Activated T-cell treated with anti-CD3 and anti-CD28 coated beads, Interleukin-2, amount 50 U/mL, for 1 hour (primary cell): ENCODE measurements at regions not wholly inside any gene's neighbourhood (a gene's known extent, or its start where the extent isn't known, plus 50 kb on each side); places are given as distances from the start of the nearest gene placed in this dataset.

Experiments used
- DNase-seq: peaks from one replicate; pipeline ENCODE4 v3.0.0-alpha.2; 2020

GRCh38 chr5:88984040-88984439 is 101.1 kb upstream of the MEF2C start:
- DNase-seq = no peak

DNA sequence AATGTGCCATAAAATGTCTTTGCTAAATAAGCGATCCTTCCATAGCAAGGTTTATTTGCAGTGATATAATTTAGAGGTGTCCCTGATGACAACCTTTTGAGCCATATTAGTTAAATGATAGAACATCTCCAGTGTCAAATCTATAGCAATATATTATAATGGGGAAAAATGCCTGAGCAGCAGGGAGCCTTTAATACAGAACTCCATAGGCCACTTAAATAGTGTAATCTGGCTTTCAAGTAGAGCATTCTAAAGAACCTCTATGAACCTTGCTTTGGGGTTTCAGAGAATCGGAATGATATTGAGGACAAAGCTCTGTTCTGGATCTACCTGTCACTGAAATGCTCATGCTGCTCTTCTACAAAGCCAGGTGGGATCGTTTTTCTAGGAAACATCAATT is 96.7 kb upstream of the MEF2C start:
- DNase-seq = no peak

GRCh38 chr5:88979244-88979643 is 96.3 kb upstream of the MEF2C start:
- no peak for DNase-seq

DNA sequence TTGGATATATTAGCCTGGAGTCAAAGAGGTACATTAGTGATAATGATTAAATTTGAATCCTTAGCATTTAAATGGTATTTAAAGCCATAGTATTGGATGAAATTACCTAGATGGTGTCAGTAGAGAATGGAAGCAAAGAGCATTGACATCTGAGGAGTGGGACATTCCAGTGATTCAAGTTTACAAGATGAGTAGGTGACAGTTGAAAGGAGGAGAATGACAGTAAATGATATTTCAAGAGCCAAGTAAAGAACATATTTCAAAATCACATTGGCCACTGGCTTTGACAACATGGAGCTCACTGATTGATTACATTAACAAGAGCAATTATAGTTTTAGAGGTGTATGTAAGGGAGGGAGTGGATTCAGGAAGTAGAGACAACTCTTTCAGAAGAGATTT is 93.9 kb upstream of the MEF2C start:
- no peak for DNase-seq

DNA sequence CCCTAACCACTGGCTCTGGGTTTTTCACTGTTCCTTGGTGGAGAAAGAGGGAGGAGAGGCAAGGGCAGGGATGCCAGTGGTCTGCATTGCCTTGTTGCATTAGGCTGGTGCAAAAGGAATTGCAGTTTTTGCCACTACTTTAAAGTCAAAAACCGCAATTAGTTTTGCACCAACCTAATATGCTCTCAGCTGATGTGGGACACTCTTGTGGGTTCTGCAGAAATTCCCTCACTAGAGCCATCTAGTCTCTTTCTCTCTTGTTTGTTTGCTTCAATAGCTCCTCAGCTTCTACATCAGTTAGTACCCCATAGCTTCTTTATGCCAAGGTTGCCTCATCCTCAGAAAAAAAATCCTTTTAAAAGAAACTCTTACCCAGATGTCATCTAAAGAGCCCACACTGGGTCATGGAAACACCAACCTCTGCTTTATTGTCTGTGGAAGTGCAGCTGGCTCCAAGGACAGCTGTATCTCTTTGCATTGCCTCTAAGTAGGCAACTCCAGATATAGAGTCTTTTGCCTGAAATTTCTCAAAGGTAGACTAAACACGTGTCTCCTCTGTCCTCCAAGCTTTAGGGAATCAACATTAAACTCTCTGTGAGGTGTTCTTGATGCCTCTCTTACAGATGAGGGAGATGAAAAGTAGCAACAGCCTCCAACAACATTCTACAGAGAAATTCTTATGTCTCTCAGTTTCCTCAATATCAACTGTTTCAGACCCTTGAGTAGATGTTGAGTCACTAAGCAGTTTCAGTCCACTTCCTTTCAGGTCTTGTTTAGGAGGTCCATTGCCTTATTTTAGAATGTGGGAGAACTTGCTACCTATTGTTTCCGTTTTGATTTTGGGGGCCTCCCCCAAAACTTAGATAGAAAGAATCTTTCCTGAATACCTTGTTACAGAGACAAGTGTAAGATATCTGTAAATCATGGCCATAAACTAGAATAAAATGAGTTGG is 84.9 kb upstream of the MEF2C start:
- DNase-seq = no peak

DNA sequence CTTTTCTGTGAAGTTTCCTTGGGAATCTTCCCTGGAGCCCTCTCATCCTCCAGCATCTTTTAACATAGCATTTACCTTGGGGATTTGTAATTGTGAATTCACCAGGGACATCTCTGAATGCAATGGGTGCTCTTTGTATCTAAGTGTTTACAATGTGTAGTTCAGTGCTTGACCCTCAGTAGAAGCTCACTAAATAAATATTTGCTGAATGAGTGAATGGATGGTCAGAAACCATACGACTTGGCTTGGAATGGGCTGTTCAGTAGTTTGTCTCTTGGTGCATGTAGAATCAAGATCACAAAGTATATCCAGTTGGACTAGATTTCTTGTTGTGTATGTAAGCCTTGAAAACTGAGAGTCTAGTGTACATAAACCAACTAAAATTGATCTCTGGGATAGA is 81.8 kb upstream of the MEF2C start:
- DNase-seq = no peak

GRCh38 chr5:88957013-88957412 is 74.0 kb upstream of the MEF2C start:
- DNase-seq = no peak

GRCh38 chr5:88956416-88956815 is 73.4 kb upstream of the MEF2C start:
- no peak for DNase-seq

DNA sequence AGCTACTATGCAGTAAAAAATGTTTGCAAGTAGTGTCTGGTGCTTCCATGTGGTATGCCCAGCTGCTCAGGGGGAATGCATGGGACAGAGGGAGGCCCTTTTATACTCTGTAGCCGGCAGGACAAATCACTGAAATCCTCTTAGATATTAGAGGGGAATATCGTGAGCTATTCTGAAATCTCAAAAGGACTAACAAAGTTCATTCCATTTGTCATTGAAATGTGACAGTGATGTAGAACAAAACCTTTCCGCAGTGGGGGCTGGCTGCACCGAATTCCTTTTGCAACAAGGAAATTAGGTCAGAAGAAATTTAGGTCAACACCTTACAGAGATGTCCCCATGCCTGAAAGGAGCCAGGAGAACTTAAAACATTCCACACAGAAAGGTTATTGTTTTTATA is 72.4 kb upstream of the MEF2C start:
- DNase-seq = no peak

DNA sequence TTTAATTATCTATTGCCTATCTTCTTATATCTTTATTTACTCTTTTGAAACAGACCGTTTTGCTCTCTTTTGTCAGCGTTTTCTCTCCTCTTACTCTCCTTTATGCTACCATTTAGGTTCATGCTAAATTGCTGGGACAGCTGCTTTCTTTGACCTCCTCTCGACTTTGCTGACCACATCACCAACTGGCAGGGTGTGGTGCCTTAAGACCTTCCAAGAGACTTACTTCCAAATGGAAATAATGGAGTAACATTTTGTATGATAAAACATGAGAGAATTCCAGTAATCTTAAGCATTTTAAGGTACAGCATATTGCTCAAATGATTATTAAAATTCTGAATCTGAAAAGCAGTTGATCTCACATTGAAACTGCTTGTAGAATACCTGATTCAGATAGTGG is 71.5 kb upstream of the MEF2C start:
- DNase-seq = no peak

- no peak for DNase-seq
Observed at GRCh38 chr5:88952996-88953643, 70.1 kb upstream of the MEF2C start.

DNA sequence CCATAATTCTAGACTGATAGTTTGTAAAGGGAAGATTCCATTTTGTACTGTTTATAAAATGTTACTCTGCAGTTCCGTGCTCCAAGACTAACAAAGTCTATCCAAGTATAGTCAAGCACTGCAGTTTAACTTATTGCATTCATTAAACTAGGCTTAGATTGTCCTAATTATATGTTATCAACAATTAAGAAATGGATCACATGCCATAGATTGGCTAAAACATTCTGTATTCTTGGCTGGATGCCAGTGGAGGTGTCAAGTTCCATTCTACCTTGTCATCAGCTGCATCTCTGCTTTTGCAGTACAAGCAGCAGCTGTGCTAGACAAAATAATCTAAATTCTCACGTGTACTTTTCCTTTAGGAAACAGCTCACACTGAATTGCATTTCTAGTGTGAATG is 69.4 kb upstream of the MEF2C start:
- no peak for DNase-seq

DNA sequence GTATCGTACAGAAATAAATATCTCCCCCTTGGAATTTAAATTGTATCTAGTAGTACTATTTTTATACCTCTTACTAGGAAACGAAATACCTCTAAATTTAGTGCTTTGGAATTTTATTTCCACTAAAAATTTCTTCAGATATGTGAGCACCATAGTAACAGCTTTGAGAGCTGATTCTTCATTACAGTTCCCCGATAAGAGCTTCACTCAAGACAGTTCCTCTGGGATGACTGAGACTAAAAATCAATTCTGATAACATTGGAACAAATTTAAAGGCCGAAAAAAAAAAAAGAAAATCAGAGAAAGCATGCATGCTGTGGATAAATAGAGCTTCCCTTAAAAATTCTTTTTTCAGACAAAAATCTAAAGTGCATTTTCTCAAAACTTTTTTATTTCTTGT is 68.5 kb upstream of the MEF2C start:
- DNase-seq = no peak

DNA sequence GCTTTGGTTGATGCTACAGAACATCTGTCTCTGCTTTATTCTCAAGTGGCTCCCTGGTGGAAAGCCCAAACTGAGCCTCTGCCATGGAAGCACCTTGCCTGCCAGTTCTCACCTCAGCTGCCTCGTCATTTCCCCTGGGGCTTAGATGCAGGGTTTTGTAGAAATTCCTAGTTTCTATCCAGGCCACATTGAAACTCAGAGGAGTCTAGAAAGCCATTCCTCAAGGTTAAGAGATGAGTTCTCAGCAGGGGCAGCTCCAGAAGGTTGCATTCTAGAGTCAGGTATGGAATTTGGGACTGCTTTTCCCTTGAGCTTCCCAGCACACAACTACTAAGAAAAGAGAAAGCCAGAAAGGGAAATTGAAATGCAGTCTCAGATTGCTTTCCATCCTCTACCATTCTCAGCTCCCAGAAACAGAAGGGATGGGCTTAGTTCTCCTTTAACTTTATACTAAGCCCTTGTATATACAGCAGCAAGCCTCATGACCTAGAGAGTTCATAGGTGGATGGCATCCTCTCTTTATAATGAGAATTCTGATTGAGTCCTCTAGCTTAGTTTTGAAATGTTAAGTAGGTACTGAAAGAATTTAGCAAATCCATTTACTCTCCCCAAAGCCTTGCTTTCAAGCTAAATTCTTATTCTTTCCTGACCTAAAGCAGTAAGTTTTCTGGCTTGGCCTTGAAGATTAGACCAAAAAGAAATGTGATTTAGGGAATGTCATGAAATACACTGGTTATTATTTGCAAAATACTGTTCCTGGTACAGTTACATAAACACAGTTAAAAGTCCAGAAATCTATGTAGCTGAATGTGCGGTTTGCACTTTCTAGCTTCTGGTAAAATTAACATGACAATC is 66.0 kb upstream of the MEF2C start:
- no peak for DNase-seq

- no peak for DNase-seq
Observed at GRCh38 chr5:88944751-88945531, 62.0 kb upstream of the MEF2C start.

DNA sequence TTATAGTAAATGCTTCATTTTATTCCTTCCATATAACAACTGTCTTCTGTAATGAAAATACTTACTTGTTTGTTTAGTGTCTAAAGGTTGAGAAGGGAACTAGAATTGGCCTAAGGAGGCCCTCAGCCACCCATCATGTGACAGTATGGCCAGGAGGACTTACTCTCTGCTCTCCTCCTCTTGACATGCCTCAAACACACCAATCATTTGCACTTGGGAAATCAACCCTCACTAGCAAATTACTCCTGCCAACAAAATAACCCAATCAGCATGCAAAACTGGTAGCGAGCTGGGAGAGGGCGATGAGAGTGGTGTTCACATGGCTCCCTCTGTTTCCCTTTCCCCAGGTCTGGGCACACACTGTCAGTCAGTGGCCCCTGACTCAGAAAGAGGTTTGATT is 58.6 kb upstream of the MEF2C start:
- no peak for DNase-seq

DNA sequence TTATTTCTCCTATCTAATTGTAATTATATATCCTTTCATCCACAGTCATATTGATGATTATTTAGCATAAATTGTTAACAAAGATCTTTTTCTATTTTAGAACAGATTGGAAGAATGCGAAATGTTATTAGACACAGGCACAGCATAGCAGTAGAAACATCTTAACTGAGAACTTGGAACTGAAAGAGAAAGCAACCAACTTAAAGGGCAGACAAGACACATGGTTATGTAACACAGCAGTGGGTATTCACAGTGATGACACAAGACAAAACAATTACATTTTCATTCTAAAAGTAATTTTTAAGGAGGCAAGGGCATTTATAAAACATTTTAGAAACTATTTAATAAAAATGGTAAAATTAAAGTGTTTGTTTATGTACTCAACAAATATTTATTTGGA is 57.7 kb upstream of the MEF2C start:
- DNase-seq = no peak

GRCh38 chr5:88939300-88939699 is 56.3 kb upstream of the MEF2C start:
- DNase-seq = no peak

GRCh38 chr5:88938488-88938887 is 55.5 kb upstream of the MEF2C start:
- no peak for DNase-seq

- no peak for DNase-seq
Observed at GRCh38 chr5:88937406-88937805, 54.4 kb upstream of the MEF2C start.

GRCh38 chr5:88934439-88934838 is 51.5 kb upstream of the MEF2C start:
- no peak for DNase-seq
